HG03066 (cell line): ENCODE measurements at regions not wholly inside any gene's neighbourhood (a gene's known extent, or its start where the extent isn't known, plus 50 kb on each side); places are given as distances from the start of the nearest gene placed in this dataset.

ENCODE experiments used
- ATAC-seq: cut with Tn5 transposase; IDR thresholded peaks from one replicate; pipeline ENCODE4 v1.9.1; 2021; ENCODE audit warnings: low read depth; ENCODE audit not compliant: unreplicated experiment

- ATAC-seq, result no peak
Measured at GRCh38 chr5:72558046-72558336, 50.8 kb upstream of the ZNF366 start.

- no peak for ATAC-seq
Measured at GRCh38 chr5:72557167-72558045, 50.2 kb upstream of the ZNF366 start.
